ENCODE measurements at regions not wholly inside any gene's neighbourhood (a gene's known extent, or its start where the extent isn't known, plus 50 kb on each side); places are given as distances from the start of the nearest gene placed in this dataset.

GRCh38 chr3:176587089-176587488 is 610.2 kb downstream of the TBL1XR1 start:
- H3K9me3 ChIP-seq (replicated peaks in 1 of 3), result peaks cover 0 to 4% (median 0%) of the 10 kb centered on the region in 3 donors
- intact Hi-C loops (cut with DNase I), result no loop called here
- no peaks in the 10 kb centered on the region for H3K36me3 ChIP-seq (replicated peaks in 1 of 2)
- TF ChIP-seq POLR2A (IDR thresholded peaks at IDR 0.05), result no peak
- no peak for TF ChIP-seq CTCF (IDR thresholded peaks at IDR 0.05)
- no peaks in the 10 kb centered on the region for H3K27me3 ChIP-seq
- no peak for DNase-seq
- 65 to 78% (median 72%) methylated on average over 2 of the region's 2 CpGs for WGBS, 4 donors
- no peak overlapping the region for H3K4me3 ChIP-seq
- no peaks in the 10 kb centered on the region for H3K4me1 ChIP-seq (replicated peaks in 1 of 2)
- H3K27ac ChIP-seq, result no peak overlapping the region

GRCh38 chr3:176584413-176585176 is 612.7 kb downstream of the TBL1XR1 start:
- peaks cover 0 to 4% (median 0%) of the 10 kb centered on the region in 3 donors for H3K9me3 ChIP-seq (replicated peaks in 1 of 3)
- intact Hi-C loops (cut with DNase I), result no loop called here
- H3K27ac ChIP-seq, result no peak overlapping the region
- H3K36me3 ChIP-seq (replicated peaks in 1 of 2), result no peaks in the 10 kb centered on the region
- H3K27me3 ChIP-seq, result no peaks in the 10 kb centered on the region
- H3K4me3 ChIP-seq, result no peak overlapping the region
- H3K4me1 ChIP-seq (replicated peaks in 1 of 2), result no peaks in the 10 kb centered on the region
- TF ChIP-seq CTCF (IDR thresholded peaks at IDR 0.05), result no peak
- no peak for TF ChIP-seq POLR2A (IDR thresholded peaks at IDR 0.05)
- no peak for DNase-seq

GRCh38 chr3:176583956-176584355 is 613.3 kb downstream of the TBL1XR1 start:
- Histone ChIP-seq H3K27ac (no peak overlapping the region), H3K4me3 (no peak overlapping the region), H3K4me1 (replicated peaks in 1 of 2) (no peaks in the 10 kb centered on the region), H3K9me3 (replicated peaks in 1 of 3) (peaks cover 0 to 4% (median 0%) of the 10 kb centered on the region in 3 donors), H3K27me3 (no peaks in the 10 kb centered on the region), H3K36me3 (replicated peaks in 1 of 2) (no peaks in the 10 kb centered on the region)
- intact Hi-C loops (cut with DNase I), result no loop called here
- WGBS, 4 donors, result 85 to 100% (median 96%) methylated on average over 1 of the region's 1 CpG
- TF ChIP-seq CTCF (IDR thresholded peaks at IDR 0.05) (no peak), POLR2A (IDR thresholded peaks at IDR 0.05) (no peak)
- no peak for DNase-seq

- Histone ChIP-seq H3K4me3 (no peak overlapping the region), H3K4me1 (replicated peaks in 1 of 2) (no peaks in the 10 kb centered on the region), H3K9me3 (replicated peaks in 1 of 3) (no peaks in the 10 kb centered on the region), H3K27me3 (no peaks in the 10 kb centered on the region), H3K27ac (no peak overlapping the region), H3K36me3 (replicated peaks in 1 of 2) (no peaks in the 10 kb centered on the region)
- no peak for DNase-seq
- intact Hi-C loops (cut with DNase I), result no loop called here
- TF ChIP-seq POLR2A (IDR thresholded peaks at IDR 0.05) (no peak), CTCF (IDR thresholded peaks at IDR 0.05) (no peak)
- 74 to 96% (median 89%) methylated on average over 1 of the region's 1 CpG for WGBS, 4 donors
These were observed 615.7 kb downstream of the TBL1XR1 start for GRCh38 chr3:176581589-176581988.
